Astrocyte (in vitro differentiated cells and primary cell): ENCODE measurements at regions not wholly inside any gene's neighbourhood (a gene's known extent, or its start where the extent isn't known, plus 50 kb on each side); places are given as distances from the start of the nearest gene placed in this dataset.

ENCODE experiments used
- EZH2 ChIP-seq: IDR thresholded peaks from 2 replicates; pipeline ENCODE4 v1.6.1; 2012; ENCODE audit warnings: mild to moderate bottlenecking, low read length, inconsistent platforms; ENCODE audit not compliant: insufficient read depth
- TF ChIP-seq, protein P1 (sequence below): IDR thresholded peaks from 2 replicates; pipeline ENCODE4 v1.5.1; 2011; ENCODE audit warnings: low read depth, mild to moderate bottlenecking, inconsistent platforms, low read length, moderate library complexity; ENCODE audit not compliant: insufficient read depth

DNA sequence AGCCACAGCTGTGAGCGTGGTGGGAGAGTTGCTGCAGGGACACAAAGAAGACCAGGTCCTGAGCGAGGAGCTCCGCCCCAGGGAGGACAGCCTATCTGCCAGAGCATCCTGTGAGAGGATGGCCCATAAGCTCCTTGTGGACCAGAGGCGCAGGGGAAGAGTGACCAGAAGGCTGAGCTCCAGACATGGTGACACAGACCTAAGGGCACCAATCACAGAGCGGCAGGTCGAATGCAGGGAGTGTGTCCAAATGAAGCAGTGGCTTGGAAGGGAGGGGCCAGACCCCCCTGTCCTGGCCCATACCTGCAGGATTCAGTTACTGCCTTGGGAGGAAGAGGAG lies 135.8 kb upstream of the TMEM72 start:
- TF ChIP-seq, protein P1, sequence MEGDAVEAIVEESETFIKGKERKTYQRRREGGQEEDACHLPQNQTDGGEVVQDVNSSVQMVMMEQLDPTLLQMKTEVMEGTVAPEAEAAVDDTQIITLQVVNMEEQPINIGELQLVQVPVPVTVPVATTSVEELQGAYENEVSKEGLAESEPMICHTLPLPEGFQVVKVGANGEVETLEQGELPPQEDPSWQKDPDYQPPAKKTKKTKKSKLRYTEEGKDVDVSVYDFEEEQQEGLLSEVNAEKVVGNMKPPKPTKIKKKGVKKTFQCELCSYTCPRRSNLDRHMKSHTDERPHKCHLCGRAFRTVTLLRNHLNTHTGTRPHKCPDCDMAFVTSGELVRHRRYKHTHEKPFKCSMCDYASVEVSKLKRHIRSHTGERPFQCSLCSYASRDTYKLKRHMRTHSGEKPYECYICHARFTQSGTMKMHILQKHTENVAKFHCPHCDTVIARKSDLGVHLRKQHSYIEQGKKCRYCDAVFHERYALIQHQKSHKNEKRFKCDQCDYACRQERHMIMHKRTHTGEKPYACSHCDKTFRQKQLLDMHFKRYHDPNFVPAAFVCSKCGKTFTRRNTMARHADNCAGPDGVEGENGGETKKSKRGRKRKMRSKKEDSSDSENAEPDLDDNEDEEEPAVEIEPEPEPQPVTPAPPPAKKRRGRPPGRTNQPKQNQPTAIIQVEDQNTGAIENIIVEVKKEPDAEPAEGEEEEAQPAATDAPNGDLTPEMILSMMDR, result no peak
- TF ChIP-seq EZH2, result no peak
